Keratinocyte (primary cell): ENCODE measurements at regions not wholly inside any gene's neighbourhood (a gene's known extent, or its start where the extent isn't known, plus 50 kb on each side); places are given as distances from the start of the nearest gene placed in this dataset.

Experiments used
- DNase-seq: peaks from one replicate; pipeline ENCODE4 v3.0.0-alpha.2; 2011; ENCODE audit warnings: low read depth, missing footprints, low spot score
- FAIRE-seq: peaks from 2 replicates; lab custom pipeline; 2011; peaks lifted over from hg19 to GRCh38; lab: Jason Lieb, UNC
- H2AFZ ChIP-seq: 2 replicates; pipeline ENCODE4 v1.6.0; 2012; ENCODE audit warnings: low read length, control low read depth, inconsistent platforms; ENCODE audit not compliant: control insufficient read depth
- H3K27ac ChIP-seq: 2 replicates; pipeline ENCODE4 v1.5.1; 2011; ENCODE audit warnings: low read length; ENCODE audit not compliant: control insufficient read depth, insufficient read depth
- H3K27me3 ChIP-seq: 3 replicates; pipeline ENCODE4 v1.6.0; 2011; ENCODE audit warnings: low read length; ENCODE audit not compliant: control insufficient read depth, insufficient read depth; ENCODE audit errors: extremely low read depth
- H3K36me3 ChIP-seq, 2 experiments: 2 replicates in 1 of 2; 3 replicates in 1 of 2; pipeline ENCODE4 v1.5.1; 2011; ENCODE audit warnings: low read length in 2 of 2, mild to moderate bottlenecking in 1 of 2; ENCODE audit not compliant: control insufficient read depth in 2 of 2, insufficient read depth in 2 of 2; ENCODE audit errors: extremely low read depth in 1 of 2
- H3K4me1 ChIP-seq: 3 replicates; pipeline ENCODE4 v1.5.1; 2011; ENCODE audit warnings: low read length; ENCODE audit not compliant: control insufficient read depth, insufficient read depth; ENCODE audit errors: extremely low read depth
- H3K4me2 ChIP-seq: 3 replicates; pipeline ENCODE4 v1.6.0; 2011; ENCODE audit warnings: low read depth, low read length; ENCODE audit not compliant: control insufficient read depth, insufficient read depth; ENCODE audit errors: extremely low read depth
- H3K4me3 ChIP-seq, 3 experiments: fragments of 200-600 bp in 1 of 3; sonication (generic) in 1 of 3; 2 replicates in 2 of 3; 3 replicates in 1 of 3; pipeline ENCODE4 v1.5.1; 2011 to 2016; ENCODE audit warnings: low read length in 3 of 3, mild to moderate bottlenecking in 3 of 3, control low read depth in 2 of 3, inconsistent platforms in 1 of 3, low read depth in 1 of 3, mixed read lengths in 1 of 3, mixed run types in 1 of 3, moderate library complexity in 1 of 3; ENCODE audit not compliant: control insufficient read depth in 2 of 3, insufficient read depth in 2 of 3; ENCODE audit errors: extremely low read depth in 1 of 3
- H3K79me2 ChIP-seq: 2 replicates; pipeline ENCODE4 v1.6.0; 2012; ENCODE audit warnings: low read length; ENCODE audit not compliant: control insufficient read depth, insufficient read depth
- H3K9ac ChIP-seq: 3 replicates; pipeline ENCODE4 v1.6.0; 2011; ENCODE audit warnings: low read length; ENCODE audit not compliant: control insufficient read depth, insufficient read depth; ENCODE audit errors: extremely low read depth
- H3K9me1 ChIP-seq: 3 replicates; pipeline ENCODE4 v1.6.0; 2011; ENCODE audit warnings: low read length; ENCODE audit not compliant: control insufficient read depth, insufficient read depth; ENCODE audit errors: extremely low read depth
- H3K9me3 ChIP-seq: 2 replicates; pipeline ENCODE4 v1.5.1; 2012; ENCODE audit warnings: low read depth, low read length; ENCODE audit not compliant: control insufficient read depth
- H4K20me1 ChIP-seq: 3 replicates; pipeline ENCODE4 v1.6.0; 2011; ENCODE audit warnings: low read length; ENCODE audit not compliant: control insufficient read depth, insufficient read depth; ENCODE audit errors: extremely low read depth
- EZH2 ChIP-seq: IDR thresholded peaks from one replicate; pipeline ENCODE4 v1.6.1; 2012; ENCODE audit warnings: inconsistent platforms, mild to moderate bottlenecking, low read length, moderate library complexity
- dilution Hi-C: fragments of 300-500 bp; cut with MboI; formaldehyde crosslinking; loops from one replicate; pipeline ENCODE4 v1.7.0; 2020; ENCODE audit warnings: low sequenced_read_pairs; ENCODE audit not compliant: extremely low pct_ligation_motif_present
- TF ChIP-seq, protein P1 (sequence below), 3 experiments: IDR thresholded peaks in 1 of 3; conservative IDR thresholded peaks in 1 of 3; optimal IDR thresholded peaks in 1 of 3; 2 replicates in 2 of 3; 3 replicates in 1 of 3; pipeline versions ENCODE3 to v1.5.1; 2011; ENCODE audit warnings: low read length in 3 of 3, mild to moderate bottlenecking in 3 of 3, moderate library complexity in 2 of 3, control low read depth in 1 of 3, inconsistent platforms in 1 of 3; ENCODE audit not compliant: insufficient read depth in 2 of 3; ENCODE audit errors: extremely low read depth in 1 of 3

DNA sequence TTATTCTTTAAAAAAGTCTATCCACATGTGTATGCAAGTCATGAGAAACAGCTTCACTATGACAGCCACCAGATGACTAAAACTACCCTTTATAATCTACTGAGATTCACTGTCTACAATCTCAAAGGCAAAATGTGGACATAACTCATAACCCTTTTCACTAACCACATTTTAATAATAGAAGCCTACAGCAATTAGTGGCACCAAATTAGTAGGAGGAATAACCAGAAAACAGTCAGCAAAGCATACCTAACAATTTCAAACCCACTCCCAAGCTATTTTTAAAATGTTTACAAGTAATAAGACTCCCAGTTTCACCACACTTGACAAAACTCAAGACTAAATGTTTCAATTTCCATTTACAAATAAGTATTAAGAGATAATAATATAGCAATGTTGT lies 442.9 kb downstream of the PTPRC start:
- Histone ChIP-seq H3K27me3 (no peaks in the 10 kb centered on the region), H2AFZ (no peak overlapping the region), H3K9me3 (no peaks in the 10 kb centered on the region), H3K79me2 (no peaks in the 10 kb centered on the region), H3K9ac (no peak overlapping the region), H3K4me1 (no peaks in the 10 kb centered on the region), H3K36me3 (no peaks in the 10 kb centered on the region), H3K27ac (no peak overlapping the region), H3K4me2 (no peak overlapping the region), H4K20me1 (no peaks in the 10 kb centered on the region), H3K9me1 (no peaks in the 10 kb centered on the region), H3K4me3 (no peak overlapping the region)
- dilution Hi-C loops: no loop called here
- no peak for FAIRE-seq
- TF ChIP-seq, protein P1, sequence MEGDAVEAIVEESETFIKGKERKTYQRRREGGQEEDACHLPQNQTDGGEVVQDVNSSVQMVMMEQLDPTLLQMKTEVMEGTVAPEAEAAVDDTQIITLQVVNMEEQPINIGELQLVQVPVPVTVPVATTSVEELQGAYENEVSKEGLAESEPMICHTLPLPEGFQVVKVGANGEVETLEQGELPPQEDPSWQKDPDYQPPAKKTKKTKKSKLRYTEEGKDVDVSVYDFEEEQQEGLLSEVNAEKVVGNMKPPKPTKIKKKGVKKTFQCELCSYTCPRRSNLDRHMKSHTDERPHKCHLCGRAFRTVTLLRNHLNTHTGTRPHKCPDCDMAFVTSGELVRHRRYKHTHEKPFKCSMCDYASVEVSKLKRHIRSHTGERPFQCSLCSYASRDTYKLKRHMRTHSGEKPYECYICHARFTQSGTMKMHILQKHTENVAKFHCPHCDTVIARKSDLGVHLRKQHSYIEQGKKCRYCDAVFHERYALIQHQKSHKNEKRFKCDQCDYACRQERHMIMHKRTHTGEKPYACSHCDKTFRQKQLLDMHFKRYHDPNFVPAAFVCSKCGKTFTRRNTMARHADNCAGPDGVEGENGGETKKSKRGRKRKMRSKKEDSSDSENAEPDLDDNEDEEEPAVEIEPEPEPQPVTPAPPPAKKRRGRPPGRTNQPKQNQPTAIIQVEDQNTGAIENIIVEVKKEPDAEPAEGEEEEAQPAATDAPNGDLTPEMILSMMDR (optimal IDR thresholded peaks at IDR 0.05 in 1 of 3, IDR thresholded peaks at IDR 0.05 in 1 of 3, conservative IDR thresholded peaks at IDR 0.05 in 1 of 3; ENCODE audit: extremely low read depth in 1 of 3, insufficient read depth in 2 of 3, low read length in 3 of 3): no peak
- no peak for TF ChIP-seq EZH2
- no peak for DNase-seq

DNA sequence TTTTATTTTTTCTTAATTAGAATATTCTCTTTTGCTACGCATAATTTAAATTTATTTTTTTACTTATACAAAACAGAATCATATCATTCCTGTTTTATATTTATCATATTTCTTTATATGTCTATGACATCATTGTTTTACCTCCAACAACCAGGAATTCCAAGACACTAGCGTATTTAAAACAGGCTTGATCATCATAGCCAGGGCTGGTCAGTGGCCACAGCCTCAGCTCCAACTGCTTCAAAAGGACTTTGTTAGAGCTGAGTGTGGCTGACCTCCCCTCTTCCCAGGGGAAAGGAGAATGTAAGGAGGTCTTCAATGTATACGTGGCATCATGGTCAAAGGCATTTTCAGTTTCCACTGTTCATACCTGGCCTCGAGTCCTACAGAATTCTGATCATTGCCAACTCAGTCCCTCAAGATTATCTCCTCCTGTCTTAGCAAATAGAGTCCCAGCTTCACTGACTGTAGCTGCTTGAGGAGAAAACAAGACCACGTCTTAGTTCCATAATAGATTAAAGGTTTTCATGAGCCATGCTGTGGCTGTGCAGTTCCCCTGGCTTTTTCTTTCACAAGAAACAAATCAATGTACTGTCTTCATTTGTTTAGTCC lies 444.0 kb downstream of the PTPRC start:
- no peaks in the 10 kb centered on the region for H3K4me1 ChIP-seq
- no peak for FAIRE-seq
- no peak overlapping the region for H3K4me2 ChIP-seq
- H2AFZ ChIP-seq: no peak overlapping the region
- H3K9me1 ChIP-seq: no peaks in the 10 kb centered on the region
- no peak for DNase-seq
- no peak overlapping the region for H3K4me3 ChIP-seq
- no peak overlapping the region for H3K27ac ChIP-seq
- H3K9ac ChIP-seq: no peak overlapping the region
- no peaks in the 10 kb centered on the region for H4K20me1 ChIP-seq
- no peaks in the 10 kb centered on the region for H3K36me3 ChIP-seq
- no peak for TF ChIP-seq EZH2
- TF ChIP-seq, protein P1 (optimal IDR thresholded peaks at IDR 0.05 in 1 of 3, IDR thresholded peaks at IDR 0.05 in 1 of 3, conservative IDR thresholded peaks at IDR 0.05 in 1 of 3; ENCODE audit: extremely low read depth in 1 of 3, insufficient read depth in 2 of 3, low read length in 3 of 3): no peak
- dilution Hi-C loops: no loop called here
- no peaks in the 10 kb centered on the region for H3K79me2 ChIP-seq
- no peaks in the 10 kb centered on the region for H3K9me3 ChIP-seq
- no peaks in the 10 kb centered on the region for H3K27me3 ChIP-seq
